Mucosa of descending colon (tissue), 3 donors: ENCODE measurements at regions not wholly inside any gene's neighbourhood (a gene's known extent, or its start where the extent isn't known, plus 50 kb on each side); places are given as distances from the start of the nearest gene placed in this dataset.

ENCODE experiments used
- ATAC-seq: fragments of 200-7000 bp; cut with Tn5 transposase; one replicate; pipeline ENCODE4 v1.9.1; 2020; ENCODE audit warnings: mild to moderate bottlenecking, moderate library complexity
- DNase-seq, 3 donors: peaks; one replicate each; pipeline ENCODE4 v3.0.0-alpha.2; 2020
- H3K36me3 ChIP-seq: fragments of 200-600 bp; one replicate; pipeline ENCODE4 v1.8.0; 2021; ENCODE audit warnings: low read depth, mild to moderate bottlenecking
- H3K4me1 ChIP-seq: fragments of 200-600 bp; one replicate; pipeline ENCODE4 v1.8.0; 2021; ENCODE audit warnings: low read depth, mild to moderate bottlenecking
- H3K4me3 ChIP-seq: fragments of 200-600 bp; one replicate; pipeline ENCODE4 v1.8.0; 2021; ENCODE audit warnings: mild to moderate bottlenecking
- H3K9me3 ChIP-seq: fragments of 200-600 bp; one replicate; pipeline ENCODE4 v1.8.0; 2021; ENCODE audit warnings: mild to moderate bottlenecking
- CTCF ChIP-seq: fragments of 200-600 bp; IDR thresholded peaks from one replicate; pipeline ENCODE4 v1.8.0; 2022; ENCODE audit warnings: antibody characterized with exemption, mild to moderate bottlenecking
- intact Hi-C, 2 donors: fragments of 100-400 bp; cut with DNase I in 1 of 2; cut with micrococcal nuclease in 1 of 2; formaldehyde crosslinking; loops; one replicate each; pipeline versions ENCODE4 v1.11.0 to v1.11.1; 2022; cut with DNase I, micrococcal nuclease
- donor health status: DM: no; HTN: no; CAD: no; lungs with moderate emphysema.
- donor health status: DM: no; HTN: no; CAD: no.
- donor health status: DM: no; HTN: yes; CAD: no.

- Histone ChIP-seq H3K4me3 (no peak overlapping the region), H3K4me1 (peaks cover 3% of the 10 kb centered on the region), H3K9me3 (no peaks in the 10 kb centered on the region), H3K36me3 (no peaks in the 10 kb centered on the region)
- intact Hi-C loops, result loop anchor here in 1 of 2 donors (10.0 kb wide), 1 partner anchor 222 kb away; the partner anchor contains the start of gene B3GALT2
- DNase-seq, result peak in 1 of 3 donors; percentile 35
- no peak for TF ChIP-seq CTCF
- ATAC-seq, result peak; percentile 70
Measured at GRCh38 chr1:193406901-193407300, 220.5 kb upstream of the B3GALT2 start.

GRCh38 chr1:193404236-193404635, 217.8 kb upstream of the B3GALT2 start:
- no peak for TF ChIP-seq CTCF
- intact Hi-C loops, result loop anchor here in 1 of 2 donors (10.0 kb wide), 1 partner anchor 219 kb away; the partner anchor contains the start of gene B3GALT2
- Histone ChIP-seq H3K4me1 (peaks cover 3% of the 10 kb centered on the region), H3K36me3 (no peaks in the 10 kb centered on the region), H3K4me3 (no peak overlapping the region), H3K9me3 (no peaks in the 10 kb centered on the region)
- ATAC-seq (no peak), DNase-seq (no peak)

DNA sequence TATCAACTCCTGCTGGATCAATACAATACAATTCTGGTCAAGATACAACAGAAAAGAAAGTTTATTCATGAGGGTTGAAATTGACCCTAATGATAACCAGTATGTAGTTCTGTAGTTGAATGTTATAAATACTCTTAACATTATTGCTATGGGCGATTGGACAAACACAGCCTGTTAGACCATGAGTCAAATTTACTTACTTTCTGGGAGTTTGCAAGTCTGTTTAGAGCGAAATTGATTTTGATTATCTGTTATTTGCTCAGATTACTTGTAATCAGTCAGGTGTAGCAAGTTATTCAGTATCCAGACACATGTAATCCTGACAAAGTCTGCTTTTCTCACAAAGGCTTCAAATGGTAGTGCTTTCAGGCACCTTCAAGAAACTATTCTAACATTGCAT, 216.6 kb upstream of the B3GALT2 start:
- ATAC-seq (no peak), DNase-seq (no peak)
- no peaks in the 10 kb centered on the region for H3K9me3 ChIP-seq
- H3K4me1 ChIP-seq, result peaks cover 3% of the 10 kb centered on the region
- H3K36me3 ChIP-seq, result no peaks in the 10 kb centered on the region
- TF ChIP-seq CTCF, result no peak
- intact Hi-C loops, result loop anchor here in 1 of 2 donors (10.0 kb wide), 1 partner anchor 218 kb away; the partner anchor contains the start of gene B3GALT2
- H3K4me3 ChIP-seq, result no peak overlapping the region

- Histone ChIP-seq H3K4me1 (peaks cover 3% of the 10 kb centered on the region), H3K4me3 (no peak overlapping the region), H3K9me3 (no peaks in the 10 kb centered on the region), H3K36me3 (no peaks in the 10 kb centered on the region)
- DNase-seq (no peak), ATAC-seq (no peak)
- intact Hi-C loops, result loop anchor here in 1 of 2 donors (10.0 kb wide), 1 partner anchor 217 kb away; the partner anchor contains the start of gene B3GALT2
- TF ChIP-seq CTCF, result no peak
Measured at GRCh38 chr1:193402037-193402436, 215.6 kb upstream of the B3GALT2 start.

GRCh38 chr1:193394336-193394735, 207.9 kb upstream of the B3GALT2 start:
- Histone ChIP-seq H3K4me1 (no peaks in the 10 kb centered on the region), H3K36me3 (no peaks in the 10 kb centered on the region), H3K9me3 (no peaks in the 10 kb centered on the region), H3K4me3 (no peak overlapping the region)
- TF ChIP-seq CTCF, result no peak
- intact Hi-C loops, result no loop called here
- ATAC-seq (no peak), DNase-seq (no peak)

DNA sequence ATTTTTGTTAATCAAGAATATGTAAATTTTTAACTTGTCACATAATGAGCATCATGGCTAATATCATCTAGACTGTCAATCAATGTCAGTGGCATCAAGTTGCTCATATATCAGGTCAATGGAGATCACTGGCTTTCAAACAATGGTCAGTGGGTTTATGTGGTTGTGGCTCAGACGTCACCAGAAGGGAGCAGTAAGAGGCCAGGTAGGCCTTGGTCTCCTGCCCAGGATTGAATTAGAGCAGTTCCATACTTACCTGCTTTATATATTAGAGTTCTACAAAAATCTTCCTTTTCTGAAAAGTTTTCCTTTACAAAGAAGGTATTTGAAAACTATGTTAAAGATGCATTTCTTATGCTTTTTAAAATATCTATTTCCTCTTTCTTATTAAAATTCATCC, 206.3 kb upstream of the B3GALT2 start:
- Histone ChIP-seq H3K4me3 (no peak overlapping the region), H3K36me3 (no peaks in the 10 kb centered on the region), H3K9me3 (no peaks in the 10 kb centered on the region), H3K4me1 (no peaks in the 10 kb centered on the region)
- intact Hi-C loops, result no loop called here
- no peak for TF ChIP-seq CTCF
- DNase-seq (no peak), ATAC-seq (no peak)
